ENCODE measurements at regions not wholly inside any gene's neighbourhood (a gene's known extent, or its start where the extent isn't known, plus 50 kb on each side); places are given as distances from the start of the nearest gene placed in this dataset.

DNA sequence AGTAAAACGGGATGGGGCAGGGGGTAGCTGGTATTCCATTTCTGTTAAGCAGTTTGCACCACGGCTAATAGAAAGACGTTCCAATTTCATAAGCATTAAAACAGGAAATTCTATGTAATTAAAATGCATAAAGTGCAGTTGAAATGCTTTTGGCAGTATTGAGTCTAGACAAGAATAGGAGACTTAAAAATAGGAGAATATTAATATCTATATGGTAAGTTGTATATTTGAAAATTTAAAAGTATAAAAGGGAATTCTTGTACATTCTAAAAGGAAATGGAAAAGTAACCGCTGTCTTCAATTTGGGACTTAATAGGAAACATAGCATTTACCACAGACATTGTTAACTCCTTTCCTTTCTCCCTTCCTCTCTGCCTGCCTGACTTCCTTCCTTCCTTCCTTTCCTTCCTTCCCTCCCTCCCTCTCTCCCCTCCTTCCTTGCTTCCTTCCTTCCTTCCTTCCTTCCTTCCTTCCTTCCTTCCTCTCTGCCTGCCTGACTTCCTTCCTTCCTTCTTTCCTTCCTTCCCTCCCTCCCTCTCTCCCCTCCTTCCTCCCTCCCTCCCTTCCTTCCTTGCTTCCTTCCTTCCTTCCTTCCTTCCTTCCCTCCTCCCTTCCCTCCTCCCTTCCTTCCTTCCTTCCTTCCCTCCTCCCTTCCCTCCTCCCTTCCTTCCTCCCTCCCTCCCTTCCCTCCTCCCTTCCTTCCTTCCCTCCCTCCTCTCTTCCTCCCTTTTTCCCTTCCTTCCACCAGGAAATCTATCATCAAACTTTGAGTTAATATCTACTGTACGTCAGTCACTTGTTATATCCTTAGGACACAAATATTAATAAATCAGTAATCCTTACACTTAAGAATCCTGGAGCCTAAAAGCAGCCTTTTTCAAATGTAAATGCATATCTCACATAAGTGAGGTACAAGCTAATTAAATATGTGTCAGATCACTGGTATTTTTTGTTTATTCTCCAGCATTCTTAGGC, 1049.3 kb downstream of the GALC start:
- DNase-seq = no peak
- Mint-ChIP-seq H3K36me3 (ENCODE audit: low read depth) (no peaks in the 10 kb centered on the region), H3K27ac (no peak overlapping the region), H3K9me3 (no peaks in the 10 kb centered on the region), H3K27me3 (ENCODE audit: low read depth, poor library complexity) (no peaks in the 10 kb centered on the region), H3K4me3 (no peak overlapping the region), H3K4me1 (no peaks in the 10 kb centered on the region)
- TF ChIP-seq, protein P1, sequence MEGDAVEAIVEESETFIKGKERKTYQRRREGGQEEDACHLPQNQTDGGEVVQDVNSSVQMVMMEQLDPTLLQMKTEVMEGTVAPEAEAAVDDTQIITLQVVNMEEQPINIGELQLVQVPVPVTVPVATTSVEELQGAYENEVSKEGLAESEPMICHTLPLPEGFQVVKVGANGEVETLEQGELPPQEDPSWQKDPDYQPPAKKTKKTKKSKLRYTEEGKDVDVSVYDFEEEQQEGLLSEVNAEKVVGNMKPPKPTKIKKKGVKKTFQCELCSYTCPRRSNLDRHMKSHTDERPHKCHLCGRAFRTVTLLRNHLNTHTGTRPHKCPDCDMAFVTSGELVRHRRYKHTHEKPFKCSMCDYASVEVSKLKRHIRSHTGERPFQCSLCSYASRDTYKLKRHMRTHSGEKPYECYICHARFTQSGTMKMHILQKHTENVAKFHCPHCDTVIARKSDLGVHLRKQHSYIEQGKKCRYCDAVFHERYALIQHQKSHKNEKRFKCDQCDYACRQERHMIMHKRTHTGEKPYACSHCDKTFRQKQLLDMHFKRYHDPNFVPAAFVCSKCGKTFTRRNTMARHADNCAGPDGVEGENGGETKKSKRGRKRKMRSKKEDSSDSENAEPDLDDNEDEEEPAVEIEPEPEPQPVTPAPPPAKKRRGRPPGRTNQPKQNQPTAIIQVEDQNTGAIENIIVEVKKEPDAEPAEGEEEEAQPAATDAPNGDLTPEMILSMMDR (IDR thresholded peaks at IDR 0.05) = no peak

- Mint-ChIP-seq H3K36me3 (ENCODE audit: low read depth) (no peaks in the 10 kb centered on the region), H3K27me3 (ENCODE audit: low read depth, poor library complexity) (no peaks in the 10 kb centered on the region), H3K4me1 (no peaks in the 10 kb centered on the region), H3K9me3 (no peaks in the 10 kb centered on the region), H3K4me3 (no peak overlapping the region), H3K27ac (no peak overlapping the region)
- DNase-seq = no peak
- TF ChIP-seq, protein P1 (IDR thresholded peaks at IDR 0.05) = no peak
These were observed 1050.0 kb downstream of the GALC start for GRCh38 chr14:86942936-86943335.

GRCh38 chr14:86940106-86940505, 1052.9 kb downstream of the GALC start:
- Mint-ChIP-seq H3K4me1 (no peaks in the 10 kb centered on the region), H3K27me3 (ENCODE audit: low read depth, poor library complexity) (no peaks in the 10 kb centered on the region), H3K36me3 (ENCODE audit: low read depth) (no peaks in the 10 kb centered on the region), H3K4me3 (no peak overlapping the region), H3K9me3 (no peaks in the 10 kb centered on the region), H3K27ac (no peak overlapping the region)
- no peak for DNase-seq
- TF ChIP-seq, protein P1 (IDR thresholded peaks at IDR 0.05) = no peak

GRCh38 chr14:86938320-86938719, 1054.7 kb downstream of the GALC start:
- H3K4me1 Mint-ChIP-seq = no peaks in the 10 kb centered on the region
- TF ChIP-seq, protein P1 (IDR thresholded peaks at IDR 0.05) = no peak
- H3K27ac Mint-ChIP-seq = no peak overlapping the region
- H3K9me3 Mint-ChIP-seq = no peaks in the 10 kb centered on the region
- no peak for DNase-seq
- no peaks in the 10 kb centered on the region for H3K36me3 Mint-ChIP-seq (ENCODE audit: low read depth)
- H3K27me3 Mint-ChIP-seq (ENCODE audit: low read depth, poor library complexity) = no peaks in the 10 kb centered on the region
- H3K4me3 Mint-ChIP-seq = no peak overlapping the region

DNA sequence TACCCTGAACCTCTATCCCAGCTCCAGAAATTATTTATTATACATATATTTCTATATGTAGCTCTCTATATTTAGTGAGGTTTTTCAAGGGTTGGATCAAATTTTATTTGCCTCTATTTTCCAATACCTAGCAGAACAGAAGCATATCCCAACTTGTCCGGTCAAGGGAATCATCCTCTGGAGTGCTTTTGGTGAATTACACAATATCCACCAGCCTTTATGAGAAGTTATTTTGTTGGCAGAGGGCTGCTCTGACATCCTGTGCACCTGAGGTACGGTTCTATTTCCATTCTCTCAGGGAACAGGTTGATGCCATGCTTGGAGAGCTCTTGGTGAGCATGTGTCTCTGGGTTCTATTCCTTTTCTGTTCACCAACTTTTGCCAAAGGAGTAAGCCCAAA, 1056.4 kb downstream of the GALC start:
- no peak for DNase-seq

More for the DNA sequence above, 1056.4 kb downstream of the GALC start:
- Mint-ChIP-seq H3K27me3 (ENCODE audit: low read depth, poor library complexity) (no peaks in the 10 kb centered on the region), H3K9me3 (no peaks in the 10 kb centered on the region), H3K4me1 (no peaks in the 10 kb centered on the region), H3K27ac (no peak overlapping the region), H3K4me3 (no peak overlapping the region), H3K36me3 (ENCODE audit: low read depth) (no peaks in the 10 kb centered on the region)
- TF ChIP-seq, protein P1 (IDR thresholded peaks at IDR 0.05) = no peak

Measured in nephron progenitor cell (in vitro differentiated cells).